T-helper 1 cell (primary cell): ENCODE measurements at regions not wholly inside any gene's neighbourhood (a gene's known extent, or its start where the extent isn't known, plus 50 kb on each side); places are given as distances from the start of the nearest gene placed in this dataset.
"Not testable (repeated sequence)": the region's sequence is repeated elsewhere in the genome, so short reads cannot be mapped to it uniquely, and the experiment has no call there.

ENCODE experiments used
- DNase-seq, 5 donors: peaks; one replicate each; pipeline ENCODE4 v3.0.0-alpha.2; 2012 to 2020

GRCh38 chr2:185393091-185393490 is 345.5 kb upstream of the FSIP2 start:
- no peak for DNase-seq

DNA sequence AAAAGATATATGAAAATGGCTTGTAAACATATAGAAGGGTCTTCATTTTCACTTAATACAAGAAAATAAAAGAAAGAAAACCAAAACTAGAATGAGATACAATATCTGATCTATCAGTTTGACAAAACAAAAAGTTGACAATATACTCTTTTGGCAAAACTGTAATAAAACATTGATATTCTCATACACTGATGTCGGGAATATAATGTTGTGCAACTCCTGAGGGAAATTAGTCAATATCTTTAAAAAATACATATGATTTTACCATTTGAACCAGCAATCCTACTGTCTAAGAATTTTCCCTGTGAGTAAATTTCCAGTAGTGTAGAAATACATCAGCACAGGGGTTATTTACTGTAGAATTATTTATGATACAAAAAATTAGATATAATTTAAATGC is 336.1 kb upstream of the FSIP2 start:
- DNase-seq, result no peak

DNA sequence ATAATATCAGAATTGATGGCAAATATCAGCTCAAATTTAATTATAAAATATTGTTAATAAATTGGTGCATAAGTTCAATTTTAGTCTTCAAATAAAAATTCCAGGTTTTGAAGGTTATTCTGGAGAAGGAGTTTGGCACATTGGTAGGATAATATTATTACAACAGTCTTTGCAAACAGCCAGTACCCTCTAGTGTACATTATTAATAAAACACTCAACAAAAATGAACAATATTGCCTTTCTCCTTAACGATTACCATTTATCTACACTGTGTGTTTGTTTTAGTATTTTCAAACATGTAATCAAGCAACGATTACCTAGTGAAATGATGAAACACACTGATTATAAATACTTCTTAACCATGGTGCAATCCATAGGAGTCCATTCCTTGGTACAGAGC is 334.0 kb upstream of the FSIP2 start:
- DNase-seq, result no peak

- no peak for DNase-seq
Measured at GRCh38 chr2:185417111-185417510, 321.5 kb upstream of the FSIP2 start.

GRCh38 chr2:185417688-185418087 is 320.9 kb upstream of the FSIP2 start:
- DNase-seq, result no peak

DNA sequence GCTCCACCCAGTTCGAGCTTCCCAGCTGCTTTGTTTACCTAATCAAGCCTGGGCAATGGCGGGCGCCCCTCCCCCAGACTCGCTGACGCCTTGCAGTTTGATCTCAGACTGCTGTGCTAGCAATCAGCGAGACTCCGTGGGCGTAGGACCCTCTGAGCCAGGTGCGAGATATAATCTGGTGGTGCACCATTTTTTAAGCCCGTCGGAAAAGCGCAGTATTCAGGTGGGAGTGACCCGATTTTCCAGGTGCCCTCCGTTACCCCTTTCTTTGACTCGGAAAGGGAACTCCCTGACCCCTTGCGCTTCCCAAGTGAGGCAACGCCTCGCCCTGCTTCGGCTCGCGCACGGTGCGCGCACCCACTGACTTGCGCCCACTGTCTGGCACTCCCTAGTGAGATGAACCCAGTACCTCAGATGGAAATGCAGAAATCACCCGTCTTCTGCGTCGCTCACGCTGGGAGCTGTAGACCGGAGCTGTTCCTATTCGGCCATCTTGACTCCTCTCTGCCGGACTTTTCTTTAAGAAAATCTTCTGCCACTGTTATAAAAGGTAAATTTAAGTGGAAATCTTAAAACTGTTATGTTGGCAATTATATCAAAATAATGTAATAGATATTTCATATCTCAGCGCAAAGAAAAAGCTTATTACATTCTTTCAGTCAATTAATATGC is 313.5 kb upstream of the FSIP2 start:
- peak in 1 of 5 donors; percentile 4 for DNase-seq

- no peak for DNase-seq
Measured at GRCh38 chr2:185428000-185428399, 310.6 kb upstream of the FSIP2 start.

DNA sequence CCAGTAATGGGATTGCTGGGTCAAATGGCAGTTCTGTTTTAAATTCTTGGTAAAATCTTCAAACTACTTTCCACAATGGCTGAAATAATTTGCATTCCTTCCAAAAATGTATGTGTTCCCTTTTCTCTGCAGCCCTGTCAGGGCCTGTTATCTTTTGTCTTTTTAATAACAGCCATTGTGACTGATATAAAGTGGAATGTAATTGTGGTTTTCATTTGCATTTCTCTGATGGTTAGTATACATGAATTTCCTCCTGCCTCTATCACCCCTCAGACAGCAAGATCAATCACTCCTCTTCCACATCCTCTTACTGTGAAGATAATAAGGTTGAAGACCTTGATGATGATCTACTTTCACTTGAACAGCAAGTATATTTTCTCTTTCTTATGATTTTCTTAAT is 304.8 kb upstream of the FSIP2 start:
- no peak for DNase-seq

- DNase-seq, result no peak
Measured at GRCh38 chr2:185436787-185437372, 301.7 kb upstream of the FSIP2 start.

- DNase-seq, result no peak
Measured at GRCh38 chr2:185441486-185442005, 297.1 kb upstream of the FSIP2 start.

GRCh38 chr2:185456517-185456916 is 282.1 kb upstream of the FSIP2 start:
- DNase-seq, result no peak

- DNase-seq, result no peak
Measured at GRCh38 chr2:185463481-185463880, 275.1 kb upstream of the FSIP2 start.

GRCh38 chr2:185466915-185467314 is 271.7 kb upstream of the FSIP2 start:
- DNase-seq, result no peak

DNA sequence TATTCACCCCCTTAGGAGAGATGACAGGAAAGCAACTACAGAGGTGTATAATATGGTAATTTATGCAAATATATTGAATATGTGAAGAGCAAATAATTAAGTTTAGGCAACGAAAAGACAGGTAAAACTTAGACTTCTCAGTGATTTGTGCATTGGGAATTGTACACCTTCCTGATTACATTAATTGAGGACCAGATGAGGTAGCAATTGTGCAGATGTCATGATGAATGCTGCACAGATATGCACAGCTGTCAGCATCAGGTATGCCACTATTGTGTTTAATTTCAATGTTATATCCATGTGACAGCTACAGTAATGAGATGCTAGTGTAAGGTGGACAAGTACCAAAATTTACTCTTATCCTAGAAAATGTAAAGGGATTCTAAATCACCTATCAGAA is 267.2 kb upstream of the FSIP2 start:
- DNase-seq, result no peak

GRCh38 chr2:185472574-185472973 is 266.0 kb upstream of the FSIP2 start:
- no peak for DNase-seq

DNA sequence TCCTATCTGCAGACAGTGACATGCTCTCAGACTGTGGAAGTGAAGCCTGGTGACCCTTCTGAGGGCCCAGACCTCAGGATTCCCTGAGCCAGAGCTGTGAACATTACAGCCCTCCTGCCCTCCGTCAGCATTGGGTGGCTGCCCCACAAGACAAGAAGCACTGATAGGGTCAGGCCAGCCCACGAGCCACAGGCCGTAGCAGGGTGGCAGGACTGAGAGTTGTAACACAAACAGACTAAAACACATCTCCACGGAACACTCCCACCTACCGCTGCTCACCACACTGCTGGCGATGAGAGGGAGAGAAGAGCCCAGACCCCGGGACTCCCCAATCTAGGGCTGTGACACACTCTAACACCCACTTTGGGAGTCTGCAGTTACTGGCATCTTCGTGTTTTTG is 264.8 kb upstream of the FSIP2 start:
- no peak for DNase-seq

- DNase-seq, result no peak
Measured at GRCh38 chr2:185475914-185476313, 262.7 kb upstream of the FSIP2 start.

DNA sequence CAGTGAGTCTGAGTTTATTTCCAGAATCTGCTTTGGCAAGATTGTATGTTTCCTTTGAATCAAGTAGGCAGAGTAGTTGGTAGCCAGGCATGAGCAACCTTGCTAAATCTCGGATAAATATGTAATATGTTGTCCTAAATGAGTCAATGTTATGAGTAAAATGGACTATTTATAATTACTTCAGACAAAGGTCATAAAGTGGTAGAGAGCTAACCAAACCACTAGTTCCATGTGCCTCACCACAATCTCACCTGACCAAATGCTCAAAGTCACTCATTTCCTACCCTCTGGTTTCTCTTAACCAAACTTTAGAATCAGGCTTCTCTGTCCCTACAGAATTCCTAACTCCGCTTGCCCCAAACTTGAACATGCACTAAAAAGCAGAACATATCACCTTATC is 261.2 kb upstream of the FSIP2 start:
- DNase-seq, result no peak

GRCh38 chr2:185484602-185485001 is 254.0 kb upstream of the FSIP2 start:
- no peak for DNase-seq

GRCh38 chr2:185502351-185502750 is 236.3 kb upstream of the FSIP2 start:
- no peak for DNase-seq

GRCh38 chr2:185507719-185508118 is 230.9 kb upstream of the FSIP2 start:
- DNase-seq, result no peak

- no peak for DNase-seq
Measured at GRCh38 chr2:185510060-185510459, 228.5 kb upstream of the FSIP2 start.

- DNase-seq, result no peak
Measured at GRCh38 chr2:185511925-185512324, 226.7 kb upstream of the FSIP2 start.

- no peak for DNase-seq
Measured at GRCh38 chr2:185522472-185522871, 216.1 kb upstream of the FSIP2 start.

- DNase-seq, result not testable (repeated sequence)
Measured at GRCh38 chr2:185524242-185524641, 214.4 kb upstream of the FSIP2 start.
